ENCODE measurements at regions not wholly inside any gene's neighbourhood (a gene's known extent, or its start where the extent isn't known, plus 50 kb on each side); places are given as distances from the start of the nearest gene placed in this dataset.

- TF ChIP-seq, protein P1, sequence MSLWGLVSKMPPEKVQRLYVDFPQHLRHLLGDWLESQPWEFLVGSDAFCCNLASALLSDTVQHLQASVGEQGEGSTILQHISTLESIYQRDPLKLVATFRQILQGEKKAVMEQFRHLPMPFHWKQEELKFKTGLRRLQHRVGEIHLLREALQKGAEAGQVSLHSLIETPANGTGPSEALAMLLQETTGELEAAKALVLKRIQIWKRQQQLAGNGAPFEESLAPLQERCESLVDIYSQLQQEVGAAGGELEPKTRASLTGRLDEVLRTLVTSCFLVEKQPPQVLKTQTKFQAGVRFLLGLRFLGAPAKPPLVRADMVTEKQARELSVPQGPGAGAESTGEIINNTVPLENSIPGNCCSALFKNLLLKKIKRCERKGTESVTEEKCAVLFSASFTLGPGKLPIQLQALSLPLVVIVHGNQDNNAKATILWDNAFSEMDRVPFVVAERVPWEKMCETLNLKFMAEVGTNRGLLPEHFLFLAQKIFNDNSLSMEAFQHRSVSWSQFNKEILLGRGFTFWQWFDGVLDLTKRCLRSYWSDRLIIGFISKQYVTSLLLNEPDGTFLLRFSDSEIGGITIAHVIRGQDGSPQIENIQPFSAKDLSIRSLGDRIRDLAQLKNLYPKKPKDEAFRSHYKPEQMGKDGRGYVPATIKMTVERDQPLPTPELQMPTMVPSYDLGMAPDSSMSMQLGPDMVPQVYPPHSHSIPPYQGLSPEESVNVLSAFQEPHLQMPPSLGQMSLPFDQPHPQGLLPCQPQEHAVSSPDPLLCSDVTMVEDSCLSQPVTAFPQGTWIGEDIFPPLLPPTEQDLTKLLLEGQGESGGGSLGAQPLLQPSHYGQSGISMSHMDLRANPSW (CRISPR knock-in tag; conservative IDR thresholded peaks at IDR 0.05; ENCODE audit: low read depth) = no peak
These were observed 86.6 kb upstream of the BRD7 start (continued) for GRCh38 chr16:50455288-50455845.

- CTCF ChIA-PET = no interaction called here
- POLR2A ChIA-PET = no interaction called here
- Mint-ChIP-seq H3K9me3 (no peaks in the 10 kb centered on the region), H3K27me3 (ENCODE audit: low read depth) (peaks cover 3% of the 10 kb centered on the region), H3K36me3 (no peaks in the 10 kb centered on the region), H3K4me1 (peaks cover 46% of the 10 kb centered on the region), H3K27ac (no peak overlapping the region), H3K4me3 (no peak overlapping the region)
- TF ChIP-seq ZNF232 (CRISPR knock-in tag; IDR thresholded peaks at IDR 0.05) (no peak), ZNF121 (CRISPR knock-in tag; IDR thresholded peaks at IDR 0.05) (no peak), NFATC4 (CRISPR knock-in tag; IDR thresholded peaks at IDR 0.05) (no peak), FOXJ3 (CRISPR knock-in tag; IDR thresholded peaks at IDR 0.05; ENCODE audit: borderline replicate concordance) (no peak)
- TF ChIP-seq, protein P2, sequence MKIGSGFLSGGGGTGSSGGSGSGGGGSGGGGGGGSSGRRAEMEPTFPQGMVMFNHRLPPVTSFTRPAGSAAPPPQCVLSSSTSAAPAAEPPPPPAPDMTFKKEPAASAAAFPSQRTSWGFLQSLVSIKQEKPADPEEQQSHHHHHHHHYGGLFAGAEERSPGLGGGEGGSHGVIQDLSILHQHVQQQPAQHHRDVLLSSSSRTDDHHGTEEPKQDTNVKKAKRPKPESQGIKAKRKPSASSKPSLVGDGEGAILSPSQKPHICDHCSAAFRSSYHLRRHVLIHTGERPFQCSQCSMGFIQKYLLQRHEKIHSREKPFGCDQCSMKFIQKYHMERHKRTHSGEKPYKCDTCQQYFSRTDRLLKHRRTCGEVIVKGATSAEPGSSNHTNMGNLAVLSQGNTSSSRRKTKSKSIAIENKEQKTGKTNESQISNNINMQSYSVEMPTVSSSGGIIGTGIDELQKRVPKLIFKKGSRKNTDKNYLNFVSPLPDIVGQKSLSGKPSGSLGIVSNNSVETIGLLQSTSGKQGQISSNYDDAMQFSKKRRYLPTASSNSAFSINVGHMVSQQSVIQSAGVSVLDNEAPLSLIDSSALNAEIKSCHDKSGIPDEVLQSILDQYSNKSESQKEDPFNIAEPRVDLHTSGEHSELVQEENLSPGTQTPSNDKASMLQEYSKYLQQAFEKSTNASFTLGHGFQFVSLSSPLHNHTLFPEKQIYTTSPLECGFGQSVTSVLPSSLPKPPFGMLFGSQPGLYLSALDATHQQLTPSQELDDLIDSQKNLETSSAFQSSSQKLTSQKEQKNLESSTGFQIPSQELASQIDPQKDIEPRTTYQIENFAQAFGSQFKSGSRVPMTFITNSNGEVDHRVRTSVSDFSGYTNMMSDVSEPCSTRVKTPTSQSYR (CRISPR knock-in tag; IDR thresholded peaks at IDR 0.05) = no peak
- ATAC-seq = no peak
- no peak for DNase-seq (ENCODE audit: low spot score)
These were observed 84.7 kb upstream of the BRD7 start for GRCh38 chr16:50453446-50453845.

DNA sequence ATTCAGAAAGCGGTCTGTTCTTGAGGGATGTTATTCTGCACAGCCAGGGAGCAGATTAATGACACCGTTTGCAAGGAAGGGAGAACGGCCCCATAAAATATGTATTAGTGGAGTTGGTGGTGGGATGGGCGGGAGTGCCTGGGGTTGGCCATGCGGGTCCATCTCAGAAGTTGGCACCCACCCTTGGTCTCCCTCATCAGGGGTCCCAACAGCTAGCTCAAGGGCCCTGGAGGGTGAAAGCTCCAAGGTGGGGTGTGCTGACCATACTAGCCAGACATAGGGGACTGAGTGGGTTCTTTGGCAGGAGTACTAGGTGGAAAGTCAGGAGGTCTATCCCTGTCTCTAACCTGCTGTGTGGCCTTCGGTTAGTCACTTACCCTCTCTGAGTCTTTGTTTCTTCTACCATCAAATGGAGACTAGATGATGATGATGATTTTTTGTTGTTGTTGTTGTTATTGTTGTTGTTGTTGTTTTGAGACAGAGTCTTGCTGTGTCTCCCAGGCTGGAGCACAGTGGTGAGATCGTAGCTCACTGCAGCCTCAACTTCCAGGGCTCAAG is 83.2 kb upstream of the BRD7 start:
- Mint-ChIP-seq H3K36me3 (no peaks in the 10 kb centered on the region), H3K27ac (no peak overlapping the region), H3K4me3 (no peak overlapping the region), H3K9me3 (no peaks in the 10 kb centered on the region), H3K27me3 (ENCODE audit: low read depth) (peaks cover 7% of the 10 kb centered on the region), H3K4me1 (peaks cover 44% of the 10 kb centered on the region)
- no peak for DNase-seq (ENCODE audit: low spot score)
- CTCF ChIA-PET = interaction anchor here (0.8 kb wide), 1 partner anchor 427 kb away, joined by 3 read pairs; the partner anchor contains the start of gene CNEP1R1
- POLR2A ChIA-PET = no interaction called here
- TF ChIP-seq, protein P3, sequence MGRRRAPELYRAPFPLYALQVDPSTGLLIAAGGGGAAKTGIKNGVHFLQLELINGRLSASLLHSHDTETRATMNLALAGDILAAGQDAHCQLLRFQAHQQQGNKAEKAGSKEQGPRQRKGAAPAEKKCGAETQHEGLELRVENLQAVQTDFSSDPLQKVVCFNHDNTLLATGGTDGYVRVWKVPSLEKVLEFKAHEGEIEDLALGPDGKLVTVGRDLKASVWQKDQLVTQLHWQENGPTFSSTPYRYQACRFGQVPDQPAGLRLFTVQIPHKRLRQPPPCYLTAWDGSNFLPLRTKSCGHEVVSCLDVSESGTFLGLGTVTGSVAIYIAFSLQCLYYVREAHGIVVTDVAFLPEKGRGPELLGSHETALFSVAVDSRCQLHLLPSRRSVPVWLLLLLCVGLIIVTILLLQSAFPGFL (CRISPR knock-in tag; IDR thresholded peaks at IDR 0.05; ENCODE audit: borderline replicate concordance) = no peak
- TF ChIP-seq KAT7 (CRISPR knock-in tag; IDR thresholded peaks at IDR 0.05; ENCODE audit: borderline replicate concordance) (no peak), ZNF121 (CRISPR knock-in tag; IDR thresholded peaks at IDR 0.05) (no peak), JAZF1 (CRISPR knock-in tag; IDR thresholded peaks at IDR 0.05) (no peak), ZNF423 (CRISPR knock-in tag; IDR thresholded peaks at IDR 0.05) (no peak), TEAD1 (CRISPR knock-in tag; IDR thresholded peaks at IDR 0.05) (no peak)
- no peak for ATAC-seq

DNA sequence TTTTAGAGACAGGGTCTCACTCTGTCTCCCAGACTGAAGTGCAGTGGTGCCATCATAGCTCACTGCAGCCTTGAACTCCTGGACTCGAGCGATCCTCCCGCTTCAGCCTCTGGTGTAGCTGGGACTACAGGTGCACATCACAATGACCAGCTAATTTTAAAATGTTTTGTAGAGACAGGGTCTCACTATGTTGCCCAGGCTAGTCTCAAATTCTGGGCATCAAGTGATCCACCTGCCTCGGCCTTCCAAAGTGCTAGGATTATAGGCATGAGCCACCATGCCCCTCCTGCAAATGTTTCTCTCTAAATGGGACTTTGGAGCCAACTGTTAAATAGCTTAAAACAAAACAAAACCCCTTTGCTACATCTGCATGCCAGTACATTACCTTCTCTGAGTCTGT is 82.2 kb upstream of the BRD7 start:
- Mint-ChIP-seq H3K36me3 (no peaks in the 10 kb centered on the region), H3K27me3 (ENCODE audit: low read depth) (peaks cover 4% of the 10 kb centered on the region), H3K9me3 (no peaks in the 10 kb centered on the region), H3K4me1 (peaks cover 51% of the 10 kb centered on the region), H3K4me3 (no peak overlapping the region), H3K27ac (no peak overlapping the region)
- ATAC-seq (no peak), DNase-seq (ENCODE audit: low spot score) (no peak)
- ChIA-PET POLR2A (no interaction called here), CTCF (interaction anchor here (0.8 to 1.1 kb wide), 3 partner anchors 56 to 426 kb away, joined by 3 read pairs; partner anchors contain the start of gene CNEP1R1)
- no peak for TF ChIP-seq ETV6 (CRISPR knock-in tag; IDR thresholded peaks at IDR 0.05)
- TF ChIP-seq ZNF219 (CRISPR knock-in tag; IDR thresholded peaks at IDR 0.05; ENCODE audit: borderline replicate concordance) = no peak
- no peak for TF ChIP-seq ZNF396 (CRISPR knock-in tag; IDR thresholded peaks at IDR 0.05; ENCODE audit: borderline replicate concordance)
- TF ChIP-seq, protein P4, sequence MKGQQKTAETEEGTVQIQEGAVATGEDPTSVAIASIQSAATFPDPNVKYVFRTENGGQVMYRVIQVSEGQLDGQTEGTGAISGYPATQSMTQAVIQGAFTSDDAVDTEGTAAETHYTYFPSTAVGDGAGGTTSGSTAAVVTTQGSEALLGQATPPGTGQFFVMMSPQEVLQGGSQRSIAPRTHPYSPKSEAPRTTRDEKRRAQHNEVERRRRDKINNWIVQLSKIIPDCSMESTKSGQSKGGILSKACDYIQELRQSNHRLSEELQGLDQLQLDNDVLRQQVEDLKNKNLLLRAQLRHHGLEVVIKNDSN (CRISPR knock-in tag; IDR thresholded peaks at IDR 0.05) = no peak
- TF ChIP-seq, protein P5, sequence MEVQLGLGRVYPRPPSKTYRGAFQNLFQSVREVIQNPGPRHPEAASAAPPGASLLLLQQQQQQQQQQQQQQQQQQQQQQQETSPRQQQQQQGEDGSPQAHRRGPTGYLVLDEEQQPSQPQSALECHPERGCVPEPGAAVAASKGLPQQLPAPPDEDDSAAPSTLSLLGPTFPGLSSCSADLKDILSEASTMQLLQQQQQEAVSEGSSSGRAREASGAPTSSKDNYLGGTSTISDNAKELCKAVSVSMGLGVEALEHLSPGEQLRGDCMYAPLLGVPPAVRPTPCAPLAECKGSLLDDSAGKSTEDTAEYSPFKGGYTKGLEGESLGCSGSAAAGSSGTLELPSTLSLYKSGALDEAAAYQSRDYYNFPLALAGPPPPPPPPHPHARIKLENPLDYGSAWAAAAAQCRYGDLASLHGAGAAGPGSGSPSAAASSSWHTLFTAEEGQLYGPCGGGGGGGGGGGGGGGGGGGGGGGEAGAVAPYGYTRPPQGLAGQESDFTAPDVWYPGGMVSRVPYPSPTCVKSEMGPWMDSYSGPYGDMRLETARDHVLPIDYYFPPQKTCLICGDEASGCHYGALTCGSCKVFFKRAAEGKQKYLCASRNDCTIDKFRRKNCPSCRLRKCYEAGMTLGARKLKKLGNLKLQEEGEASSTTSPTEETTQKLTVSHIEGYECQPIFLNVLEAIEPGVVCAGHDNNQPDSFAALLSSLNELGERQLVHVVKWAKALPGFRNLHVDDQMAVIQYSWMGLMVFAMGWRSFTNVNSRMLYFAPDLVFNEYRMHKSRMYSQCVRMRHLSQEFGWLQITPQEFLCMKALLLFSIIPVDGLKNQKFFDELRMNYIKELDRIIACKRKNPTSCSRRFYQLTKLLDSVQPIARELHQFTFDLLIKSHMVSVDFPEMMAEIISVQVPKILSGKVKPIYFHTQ (CRISPR knock-in tag; IDR thresholded peaks at IDR 0.05) = no peak
- TF ChIP-seq, protein P6, sequence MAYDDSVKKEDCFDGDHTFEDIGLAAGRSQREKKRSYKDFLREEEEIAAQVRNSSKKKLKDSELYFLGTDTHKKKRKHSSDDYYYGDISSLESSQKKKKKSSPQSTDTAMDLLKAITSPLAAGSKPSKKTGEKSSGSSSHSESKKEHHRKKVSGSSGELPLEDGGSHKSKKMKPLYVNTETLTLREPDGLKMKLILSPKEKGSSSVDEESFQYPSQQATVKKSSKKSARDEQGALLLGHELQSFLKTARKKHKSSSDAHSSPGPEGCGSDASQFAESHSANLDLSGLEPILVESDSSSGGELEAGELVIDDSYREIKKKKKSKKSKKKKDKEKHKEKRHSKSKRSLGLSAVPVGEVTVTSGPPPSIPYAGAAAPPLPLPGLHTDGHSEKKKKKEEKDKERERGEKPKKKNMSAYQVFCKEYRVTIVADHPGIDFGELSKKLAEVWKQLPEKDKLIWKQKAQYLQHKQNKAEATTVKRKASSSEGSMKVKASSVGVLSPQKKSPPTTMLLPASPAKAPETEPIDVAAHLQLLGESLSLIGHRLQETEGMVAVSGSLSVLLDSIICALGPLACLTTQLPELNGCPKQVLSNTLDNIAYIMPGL (CRISPR knock-in tag; IDR thresholded peaks at IDR 0.05) = no peak
- TF ChIP-seq ZBTB21 (CRISPR knock-in tag; IDR thresholded peaks at IDR 0.05; ENCODE audit: borderline replicate concordance) = no peak

Data from WTC11 (cell line).